ENCODE measurements at regions not wholly inside any gene's neighbourhood (a gene's known extent, or its start where the extent isn't known, plus 50 kb on each side); places are given as distances from the start of the nearest gene placed in this dataset.

GRCh38 chr12:92275443-92276154 lies 130.0 kb upstream of the BTG1 start:
- no peak for TF ChIP-seq CTCF (IDR thresholded peaks at IDR 0.05)
- TF ChIP-seq EZH2 (IDR thresholded peaks at IDR 0.05), result no peak

Measured in neural progenitor cell (in vitro differentiated cells).